Tibial artery (tissue), 4 donors: ENCODE measurements at regions not wholly inside any gene's neighbourhood (a gene's known extent, or its start where the extent isn't known, plus 50 kb on each side); places are given as distances from the start of the nearest gene placed in this dataset.

Experiments
- DNase-seq, 2 donors: peaks; one replicate each; pipeline ENCODE4 v3.0.0-alpha.2; 2019
- H3K27ac ChIP-seq, 2 donors: fragments of 200-600 bp; sonication (generic) in 1 of 2; 1 replicate in 1 of 2; 2 replicates in 1 of 2; pipeline ENCODE4 v1.5.1; 2018 to 2019; ENCODE audit warnings: mild to moderate bottlenecking in 1 of 2
- H3K27me3 ChIP-seq, 2 donors: fragments of 200-600 bp; sonication (generic) in 1 of 2; one replicate each; pipeline versions ENCODE4 v1.5.1 to v1.6.0; 2016 to 2019
- H3K36me3 ChIP-seq, 3 donors: fragments of 200-600 bp; sonication (generic) in 2 of 3; one replicate each; pipeline ENCODE4 v1.5.1; 2016 to 2019; ENCODE audit warnings: mild to moderate bottlenecking in 2 of 3
- H3K4me1 ChIP-seq, 4 donors: fragments of 200-600 bp; sonication (generic) in 2 of 4; 1 replicate in 3 of 4; 2 replicates in 1 of 4; pipeline ENCODE4 v1.5.1; 2016 to 2019
- H3K4me3 ChIP-seq, 2 donors: fragments of 200-600 bp; sonication (generic) in 1 of 2; 1 replicate in 1 of 2; 2 replicates in 1 of 2; pipeline ENCODE4 v1.5.1; 2018 to 2019; ENCODE audit warnings: mild to moderate bottlenecking in 2 of 2
- H3K9me3 ChIP-seq, 3 donors: fragments of 200-600 bp; sonication (generic) in 1 of 3; one replicate each; pipeline ENCODE4 v1.5.1; 2016 to 2019
- CTCF ChIP-seq, 2 experiments: fragments of 200-600 bp in 1 of 2; fragments of 450-650 bp in 1 of 2; IDR thresholded peaks; one replicate each; pipeline ENCODE4 v1.5.1; 2017 to 2019; ENCODE audit warnings: antibody characterized with exemption in 2 of 2, mild to moderate bottlenecking in 1 of 2, moderate library complexity in 1 of 2
- intact Hi-C: fragments of 100-400 bp; cut with DNase I; formaldehyde crosslinking; loops from one replicate; pipeline ENCODE4 v1.15.0; 2023; ENCODE audit warnings: low total_unique reads

DNA sequence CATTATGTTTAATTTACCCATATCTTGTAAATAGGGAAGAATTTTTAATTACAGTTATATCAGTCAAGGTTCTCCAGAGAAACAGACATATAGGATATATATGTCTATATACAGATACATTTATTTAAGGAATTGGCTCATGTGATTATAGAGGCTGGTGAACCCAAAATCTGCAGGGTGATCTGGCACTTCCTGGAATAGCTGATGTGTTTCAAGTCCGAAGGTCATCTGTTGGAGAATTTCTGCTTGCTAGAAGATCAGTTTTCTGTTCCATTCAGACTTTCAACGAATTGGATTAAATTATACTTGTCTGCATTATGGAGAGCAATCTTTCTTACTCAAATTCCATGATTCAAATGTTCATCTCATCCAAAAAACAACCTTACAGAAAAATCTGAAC is 694.6 kb upstream of the DPPA4 start:
- no peaks in the 10 kb centered on the region for H3K36me3 ChIP-seq
- TF ChIP-seq CTCF (IDR thresholded peaks at IDR 0.05): no peak
- no peaks in the 10 kb centered on the region for H3K4me1 ChIP-seq
- no peaks in the 10 kb centered on the region for H3K27me3 ChIP-seq
- no peak overlapping the region for H3K27ac ChIP-seq
- no peak for DNase-seq
- intact Hi-C loops: loop anchor here (5.0 kb wide), 1 partner anchor 325 kb away; no protein-coding TSS in a partner anchor
- no peaks in the 10 kb centered on the region for H3K9me3 ChIP-seq
- H3K4me3 ChIP-seq: no peak overlapping the region

DNA sequence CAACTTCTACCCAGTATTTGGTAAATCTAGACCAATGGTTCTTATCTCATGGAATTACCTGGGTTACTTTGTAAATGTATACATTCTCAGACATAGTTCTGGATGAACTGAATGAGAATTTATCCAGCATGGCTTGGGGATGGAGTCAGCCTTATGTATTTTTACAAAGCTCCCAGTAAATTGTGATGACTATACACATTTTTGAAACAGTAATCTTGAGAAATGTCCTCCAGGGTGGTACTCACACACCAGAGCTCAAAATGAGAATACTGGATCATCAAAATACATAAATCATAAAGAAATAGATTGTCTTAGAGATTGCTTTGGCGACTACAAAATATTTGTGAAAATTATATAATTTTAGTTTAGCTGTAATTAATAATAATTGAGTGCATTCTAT is 722.1 kb upstream of the DPPA4 start:
- DNase-seq: no peak
- H3K9me3 ChIP-seq: no peaks in the 10 kb centered on the region
- H3K36me3 ChIP-seq: no peaks in the 10 kb centered on the region
- intact Hi-C loops: no loop called here
- H3K27ac ChIP-seq: no peak overlapping the region
- TF ChIP-seq CTCF (IDR thresholded peaks at IDR 0.05): no peak
- no peaks in the 10 kb centered on the region for H3K27me3 ChIP-seq
- no peak overlapping the region for H3K4me3 ChIP-seq
- H3K4me1 ChIP-seq: no peaks in the 10 kb centered on the region

- intact Hi-C loops: no loop called here
- no peak for TF ChIP-seq CTCF (IDR thresholded peaks at IDR 0.05)
These were observed 725.4 kb upstream of the DPPA4 start for GRCh38 chr3:110062716-110063115.

DNA sequence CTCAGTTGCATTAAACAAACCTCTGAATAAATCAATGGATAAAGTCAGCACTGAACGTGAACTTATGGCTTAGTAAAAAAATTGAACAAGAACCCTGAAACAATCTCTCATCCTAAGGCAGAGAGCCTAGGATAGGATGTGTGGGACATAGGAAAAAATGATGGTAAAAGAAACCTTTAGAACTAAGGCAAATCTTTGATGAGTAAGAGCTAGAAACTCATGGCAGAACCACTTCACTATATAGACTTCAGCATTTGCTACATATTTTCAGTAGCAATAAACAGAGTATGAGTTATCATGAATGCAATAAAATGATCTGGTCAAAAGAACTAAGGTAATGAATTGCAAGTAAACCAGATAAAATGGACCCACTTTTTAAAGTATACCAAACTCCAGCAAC is 725.8 kb upstream of the DPPA4 start:
- TF ChIP-seq CTCF (IDR thresholded peaks at IDR 0.05): no peak
- intact Hi-C loops: no loop called here

More at GRCh38 chr3:110062716-110063115, 725.4 kb upstream of the DPPA4 start:
- H3K27ac ChIP-seq: no peak overlapping the region
- H3K4me1 ChIP-seq: no peaks in the 10 kb centered on the region
- DNase-seq: no peak
- H3K4me3 ChIP-seq: no peak overlapping the region
- H3K9me3 ChIP-seq: no peaks in the 10 kb centered on the region
- H3K27me3 ChIP-seq: no peaks in the 10 kb centered on the region
- H3K36me3 ChIP-seq: no peaks in the 10 kb centered on the region

DNA sequence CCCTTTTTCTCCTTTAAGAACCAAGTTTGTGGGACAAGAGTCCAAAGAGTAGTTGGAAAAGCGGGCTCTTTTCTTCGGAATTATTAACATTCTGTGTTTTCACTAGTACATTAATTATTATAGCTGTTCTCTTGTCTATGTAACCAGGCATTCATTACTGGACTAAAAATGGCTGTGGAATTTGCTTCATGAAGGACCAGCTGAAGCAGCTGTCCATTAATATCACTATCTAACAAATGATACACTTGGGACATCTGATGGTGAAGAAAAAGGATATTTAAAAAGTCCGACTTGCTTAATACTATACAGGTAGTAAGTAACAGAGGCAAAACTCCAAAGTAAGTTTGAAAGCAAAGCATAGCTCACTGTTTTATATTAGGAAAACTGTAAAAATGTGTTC is 728.9 kb upstream of the DPPA4 start:
- Histone ChIP-seq H3K27me3 (no peaks in the 10 kb centered on the region), H3K4me3 (no peak overlapping the region), H3K27ac (no peak overlapping the region), H3K4me1 (no peaks in the 10 kb centered on the region), H3K36me3 (no peaks in the 10 kb centered on the region), H3K9me3 (no peaks in the 10 kb centered on the region)
- TF ChIP-seq CTCF (IDR thresholded peaks at IDR 0.05): no peak
- intact Hi-C loops: no loop called here
- no peak for DNase-seq

More for the DNA sequence above, 725.8 kb upstream of the DPPA4 start:
- Histone ChIP-seq H3K36me3 (no peaks in the 10 kb centered on the region), H3K4me3 (no peak overlapping the region), H3K27ac (no peak overlapping the region), H3K9me3 (no peaks in the 10 kb centered on the region), H3K4me1 (no peaks in the 10 kb centered on the region), H3K27me3 (no peaks in the 10 kb centered on the region)
- no peak for DNase-seq

GRCh38 chr3:110067527-110067926 is 730.2 kb upstream of the DPPA4 start:
- Histone ChIP-seq H3K9me3 (peaks cover 0 to 6% (median 0%) of the 10 kb centered on the region in 3 donors), H3K27ac (no peak overlapping the region), H3K36me3 (no peaks in the 10 kb centered on the region), H3K4me3 (no peak overlapping the region), H3K4me1 (no peaks in the 10 kb centered on the region), H3K27me3 (no peaks in the 10 kb centered on the region)
- no peak for DNase-seq
- intact Hi-C loops: no loop called here
- TF ChIP-seq CTCF (IDR thresholded peaks at IDR 0.05): no peak
